ENCODE measurements at regions not wholly inside any gene's neighbourhood (a gene's known extent, or its start where the extent isn't known, plus 50 kb on each side); places are given as distances from the start of the nearest gene placed in this dataset.

DNA sequence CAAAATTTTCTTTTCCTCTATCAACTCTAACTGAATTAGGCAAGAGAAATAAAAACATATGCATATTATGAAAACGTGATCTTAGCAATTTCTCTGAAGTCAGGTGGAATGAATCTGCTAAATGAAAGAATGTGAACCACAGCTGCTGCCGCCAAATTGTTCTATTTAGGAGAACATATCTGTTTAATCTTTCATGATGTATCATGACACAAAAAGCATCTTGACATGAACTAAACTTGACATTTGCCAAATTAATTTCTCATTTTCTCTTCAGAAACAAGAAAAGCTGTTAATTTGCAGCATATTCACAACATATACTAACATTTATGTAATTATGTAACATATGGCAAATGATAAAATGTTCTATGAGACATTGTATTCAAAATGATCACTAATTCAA is 1237.9 kb downstream of the TECRL start:
- Histone ChIP-seq H3K4me1 (no peaks in the 10 kb centered on the region), H3K36me3 (no peaks in the 10 kb centered on the region), H3K27ac (no peak overlapping the region), H3K4me3 (no peak overlapping the region), H3K9me3 (no peaks in the 10 kb centered on the region), H3K27me3 (no peaks in the 10 kb centered on the region)
- 65 to 67% methylated on average over 2 of the region's 2 CpGs for WGBS, 2 donors
- no peak for TF ChIP-seq EP300 (IDR thresholded peaks at IDR 0.05)
- no peak for TF ChIP-seq POLR2A (IDR thresholded peaks at IDR 0.05)
- TF ChIP-seq POLR2AphosphoS5 (IDR thresholded peaks at IDR 0.05), result no peak
- no peak for TF ChIP-seq CTCF (IDR thresholded peaks at IDR 0.05)
- DNase-seq, result no peak
- ATAC-seq (ENCODE audit: low FRiP score in 2 of 2), result no peak

GRCh38 chr4:63170923-63171322 is 1238.3 kb downstream of the TECRL start:
- TF ChIP-seq CTCF (IDR thresholded peaks at IDR 0.05) (no peak), EP300 (IDR thresholded peaks at IDR 0.05) (no peak), POLR2AphosphoS5 (IDR thresholded peaks at IDR 0.05) (no peak), POLR2A (IDR thresholded peaks at IDR 0.05) (no peak)
- Histone ChIP-seq H3K4me3 (no peak overlapping the region), H3K9me3 (no peaks in the 10 kb centered on the region), H3K4me1 (no peaks in the 10 kb centered on the region), H3K27ac (no peak overlapping the region), H3K27me3 (no peaks in the 10 kb centered on the region), H3K36me3 (no peaks in the 10 kb centered on the region)
- WGBS, 2 donors, result 77 to 91% methylated on average over 2 of the region's 2 CpGs
- no peak for ATAC-seq (ENCODE audit: low FRiP score in 2 of 2)
- no peak for DNase-seq

DNA sequence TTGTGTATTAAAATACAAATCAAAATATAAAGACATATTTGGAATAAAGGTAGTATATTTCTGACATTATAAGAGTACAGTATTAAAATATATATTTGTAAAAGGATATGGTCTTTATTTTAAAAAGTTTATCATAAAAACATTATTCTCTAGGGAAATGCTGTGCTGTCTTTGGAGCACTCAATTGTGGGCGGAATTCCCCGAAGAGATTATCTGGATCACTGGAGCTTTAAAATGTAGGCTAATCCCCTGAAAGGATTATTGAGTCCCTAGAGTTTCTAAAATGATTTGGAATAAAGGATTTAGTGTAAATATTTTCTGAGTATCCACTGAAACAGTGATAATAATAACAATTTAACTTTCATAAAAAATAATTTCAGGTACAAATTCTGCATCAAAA is 1239.4 kb downstream of the TECRL start:
- no peak overlapping the region for H3K4me3 ChIP-seq
- WGBS, 2 donors, result 91 to 95% methylated on average over 2 of the region's 2 CpGs
- DNase-seq (no peak), ATAC-seq (ENCODE audit: low FRiP score in 2 of 2) (no peak)
- TF ChIP-seq CTCF (IDR thresholded peaks at IDR 0.05), result no peak
- TF ChIP-seq EP300 (IDR thresholded peaks at IDR 0.05), result no peak
- no peak for TF ChIP-seq POLR2AphosphoS5 (IDR thresholded peaks at IDR 0.05)
- no peak for TF ChIP-seq POLR2A (IDR thresholded peaks at IDR 0.05)
- H3K27me3 ChIP-seq, result no peaks in the 10 kb centered on the region
- no peaks in the 10 kb centered on the region for H3K36me3 ChIP-seq
- no peak overlapping the region for H3K27ac ChIP-seq
- H3K4me1 ChIP-seq, result no peaks in the 10 kb centered on the region
- no peaks in the 10 kb centered on the region for H3K9me3 ChIP-seq

- Histone ChIP-seq H3K4me3 (no peak overlapping the region), H3K4me1 (no peaks in the 10 kb centered on the region), H3K27ac (no peak overlapping the region), H3K9me3 (peaks cover 0 to 12% (median 0%) of the 10 kb centered on the region in 4 donors), H3K27me3 (no peaks in the 10 kb centered on the region), H3K36me3 (no peaks in the 10 kb centered on the region)
- TF ChIP-seq EP300 (IDR thresholded peaks at IDR 0.05) (no peak), CTCF (IDR thresholded peaks at IDR 0.05) (no peak), POLR2A (IDR thresholded peaks at IDR 0.05) (no peak), POLR2AphosphoS5 (IDR thresholded peaks at IDR 0.05) (no peak)
- 80 to 89% methylated on average over 1 of the region's 1 CpG for WGBS, 2 donors
- DNase-seq (no peak), ATAC-seq (ENCODE audit: low FRiP score in 2 of 2) (no peak)
These were observed 1253.7 kb downstream of the TECRL start for GRCh38 chr4:63155561-63155960.

DNA sequence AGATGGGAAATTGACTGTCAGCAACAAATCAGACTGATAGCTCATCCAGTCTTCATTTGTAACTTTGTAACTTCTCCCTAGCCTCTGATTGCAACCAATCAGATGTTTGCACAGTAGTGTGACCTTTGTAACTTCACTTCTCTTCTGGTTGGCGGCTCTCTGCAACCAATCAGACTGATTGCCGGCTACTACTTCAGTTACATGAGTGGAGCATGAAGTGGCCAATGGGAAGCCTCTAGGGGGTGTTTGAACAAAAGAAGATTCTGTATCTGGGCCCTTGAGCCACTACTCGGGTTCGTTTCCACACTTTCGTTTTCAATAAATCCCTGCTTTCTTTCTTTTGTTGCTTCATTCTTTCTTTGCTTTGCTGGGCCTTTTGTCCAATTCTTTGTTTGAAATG is 1285.8 kb downstream of the TECRL start:
- H3K4me1 ChIP-seq, result no peaks in the 10 kb centered on the region
- 90 to 91% methylated on average over 5 of the region's 5 CpGs for WGBS, 2 donors
- DNase-seq (no peak), ATAC-seq (ENCODE audit: low FRiP score in 2 of 2) (no peak)
- no peak overlapping the region for H3K4me3 ChIP-seq
- H3K9me3 ChIP-seq, result no peaks in the 10 kb centered on the region
- no peak for TF ChIP-seq POLR2AphosphoS5 (IDR thresholded peaks at IDR 0.05)
- TF ChIP-seq POLR2A (IDR thresholded peaks at IDR 0.05), result no peak
- TF ChIP-seq EP300 (IDR thresholded peaks at IDR 0.05), result no peak
- no peak for TF ChIP-seq CTCF (IDR thresholded peaks at IDR 0.05)
- H3K36me3 ChIP-seq, result no peaks in the 10 kb centered on the region
- no peaks in the 10 kb centered on the region for H3K27me3 ChIP-seq
- no peak overlapping the region for H3K27ac ChIP-seq
